HepG2 (cell line): ENCODE measurements at regions not wholly inside any gene's neighbourhood (a gene's known extent, or its start where the extent isn't known, plus 50 kb on each side); places are given as distances from the start of the nearest gene placed in this dataset.
A peak's percentile ranks its signal among the peaks of the same experiment; 100 is the strongest.

Experiments
- CEBPG ChIP-seq: IDR thresholded peaks from 2 replicates; pipeline ENCODE4 v1.6.1; 2016
- EEA1 ChIP-seq: sonication (generic); formaldehyde crosslinking; IDR thresholded peaks from 2 replicates; pipeline ENCODE4 v1.5.1; 2020; ENCODE audit warnings: mild to moderate bottlenecking, missing genetic modification reagents, borderline replicate concordance
- FOSL1 ChIP-seq: sonication (generic); formaldehyde crosslinking; IDR thresholded peaks from 2 replicates; pipeline ENCODE4 v1.9.0; 2021; ENCODE audit warnings: missing genetic modification reagents, borderline replicate concordance
- FOXK1 ChIP-seq: sonication (generic); formaldehyde crosslinking; IDR thresholded peaks from 2 replicates; pipeline ENCODE4 v1.4.0; 2020; ENCODE audit warnings: low read depth, missing genetic modification reagents, borderline replicate concordance
- HOXA9 ChIP-seq: sonication (generic); formaldehyde crosslinking; IDR thresholded peaks from 2 replicates; pipeline ENCODE4 v1.8.1; 2022; ENCODE audit warnings: missing genetic modification reagents, mild to moderate bottlenecking, moderate library complexity, borderline replicate concordance
- MED1 ChIP-seq: sonication (generic); formaldehyde crosslinking; IDR thresholded peaks from 2 replicates; pipeline ENCODE4 v1.4.0; 2020; ENCODE audit warnings: missing genetic modification reagents
- MIXL1 ChIP-seq: IDR thresholded peaks from 2 replicates; pipeline ENCODE4 v1.6.1; 2016
- MTA3 ChIP-seq: sonication (generic); formaldehyde crosslinking; IDR thresholded peaks from 2 replicates; pipeline ENCODE4 v1.4.0; 2020; ENCODE audit warnings: missing genetic modification reagents
- NKX3-1 ChIP-seq: sonication (generic); formaldehyde crosslinking; IDR thresholded peaks from 2 replicates; pipeline ENCODE4 v1.5.0; 2020; ENCODE audit warnings: missing genetic modification reagents
- RXRB ChIP-seq: IDR thresholded peaks from 2 replicates; pipeline ENCODE4 v1.6.1; 2016; ENCODE audit warnings: borderline replicate concordance, missing genetic modification reagents, missing compliant biosample characterization
- SMAD3 ChIP-seq: sonication (generic); formaldehyde crosslinking; IDR thresholded peaks from 2 replicates; pipeline ENCODE4 v1.4.0; 2020; ENCODE audit warnings: missing genetic modification reagents
- TMF1 ChIP-seq: sonication (generic); formaldehyde crosslinking; IDR thresholded peaks from 2 replicates; pipeline ENCODE4 v1.8.1; 2022; ENCODE audit warnings: low read depth, missing genetic modification reagents
- ZNF547 ChIP-seq: sonication (generic); formaldehyde crosslinking; IDR thresholded peaks from 2 replicates; pipeline ENCODE4 v1.5.1; 2020; ENCODE audit warnings: mild to moderate bottlenecking, missing genetic modification reagents
- ZNF644 ChIP-seq: IDR thresholded peaks from 2 replicates; pipeline ENCODE4 v1.6.1; 2016; ENCODE audit warnings: low read depth
- ZNF737 ChIP-seq: sonication (generic); formaldehyde crosslinking; IDR thresholded peaks from 2 replicates; pipeline ENCODE4 v1.5.0; 2020; ENCODE audit warnings: missing genetic modification reagents, mild to moderate bottlenecking, borderline replicate concordance
- ZNF781 ChIP-seq: sonication (generic); formaldehyde crosslinking; IDR thresholded peaks from 2 replicates; pipeline ENCODE4 v1.5.1; 2020; ENCODE audit warnings: borderline replicate concordance, mild to moderate bottlenecking, missing genetic modification reagents; ENCODE audit errors: not compliant biosample characterization
- TF ChIP-seq, protein P1 (sequence below): sonication (generic); formaldehyde crosslinking; IDR thresholded peaks from 2 replicates; pipeline ENCODE4 v1.5.1; 2020; ENCODE audit warnings: mild to moderate bottlenecking, missing genetic modification reagents, moderate library complexity
- TF ChIP-seq, protein P2 (sequence below): sonication (generic); formaldehyde crosslinking; IDR thresholded peaks from 2 replicates; pipeline ENCODE4 v1.4.0; 2020; ENCODE audit warnings: mild to moderate bottlenecking, missing genetic modification reagents, borderline replicate concordance
- TF ChIP-seq, protein P3 (sequence below): sonication (generic); formaldehyde crosslinking; conservative IDR thresholded peaks from 2 replicates; pipeline ENCODE4 v1.4.0; 2020; ENCODE audit warnings: missing genetic modification reagents
- TF ChIP-seq, protein P4 (sequence below): sonication (generic); formaldehyde crosslinking; IDR thresholded peaks from 2 replicates; pipeline ENCODE4 v1.4.0; 2020; ENCODE audit warnings: missing genetic modification reagents, borderline replicate concordance
- TF ChIP-seq, protein P5 (sequence below), 2 experiments: fragments of 450-650 bp in 1 of 2; sonication (generic) in 1 of 2; formaldehyde crosslinking; IDR thresholded peaks; 2 replicates each; pipeline versions ENCODE4 v1.5.0 to v1.8.0; 2020 to 2022; ENCODE audit warnings: mild to moderate bottlenecking in 1 of 2, missing genetic modification reagents in 1 of 2

DNA sequence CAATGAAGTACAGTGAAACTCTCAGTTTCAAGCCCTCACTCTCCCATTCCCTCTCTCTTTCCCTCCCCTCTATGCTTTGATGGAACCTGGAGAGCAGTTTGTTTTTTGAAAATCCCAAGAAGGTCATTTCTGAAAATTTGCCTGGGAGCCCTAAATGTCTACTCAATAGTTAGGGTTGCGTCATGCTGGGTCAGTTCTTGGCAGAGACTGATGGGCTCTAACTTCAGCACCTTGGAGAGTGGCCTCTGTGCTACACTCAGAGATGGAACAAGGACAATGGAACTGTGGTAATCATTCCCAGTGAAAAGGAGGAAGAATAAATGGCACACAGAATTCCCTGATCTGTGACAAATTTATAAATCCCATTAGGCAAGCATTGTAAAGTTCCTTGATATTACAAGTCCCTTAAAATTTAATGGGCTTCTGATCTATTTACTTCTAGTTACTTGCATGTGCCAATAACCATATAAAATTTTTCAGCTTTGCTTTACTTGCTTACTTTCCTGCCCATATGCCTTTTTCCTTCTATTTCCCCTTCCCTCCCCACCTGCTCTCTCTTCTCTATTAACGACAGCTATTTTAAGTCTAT lies 182.9 kb upstream of the KCND3 start (continued):
- TF ChIP-seq, protein P1, sequence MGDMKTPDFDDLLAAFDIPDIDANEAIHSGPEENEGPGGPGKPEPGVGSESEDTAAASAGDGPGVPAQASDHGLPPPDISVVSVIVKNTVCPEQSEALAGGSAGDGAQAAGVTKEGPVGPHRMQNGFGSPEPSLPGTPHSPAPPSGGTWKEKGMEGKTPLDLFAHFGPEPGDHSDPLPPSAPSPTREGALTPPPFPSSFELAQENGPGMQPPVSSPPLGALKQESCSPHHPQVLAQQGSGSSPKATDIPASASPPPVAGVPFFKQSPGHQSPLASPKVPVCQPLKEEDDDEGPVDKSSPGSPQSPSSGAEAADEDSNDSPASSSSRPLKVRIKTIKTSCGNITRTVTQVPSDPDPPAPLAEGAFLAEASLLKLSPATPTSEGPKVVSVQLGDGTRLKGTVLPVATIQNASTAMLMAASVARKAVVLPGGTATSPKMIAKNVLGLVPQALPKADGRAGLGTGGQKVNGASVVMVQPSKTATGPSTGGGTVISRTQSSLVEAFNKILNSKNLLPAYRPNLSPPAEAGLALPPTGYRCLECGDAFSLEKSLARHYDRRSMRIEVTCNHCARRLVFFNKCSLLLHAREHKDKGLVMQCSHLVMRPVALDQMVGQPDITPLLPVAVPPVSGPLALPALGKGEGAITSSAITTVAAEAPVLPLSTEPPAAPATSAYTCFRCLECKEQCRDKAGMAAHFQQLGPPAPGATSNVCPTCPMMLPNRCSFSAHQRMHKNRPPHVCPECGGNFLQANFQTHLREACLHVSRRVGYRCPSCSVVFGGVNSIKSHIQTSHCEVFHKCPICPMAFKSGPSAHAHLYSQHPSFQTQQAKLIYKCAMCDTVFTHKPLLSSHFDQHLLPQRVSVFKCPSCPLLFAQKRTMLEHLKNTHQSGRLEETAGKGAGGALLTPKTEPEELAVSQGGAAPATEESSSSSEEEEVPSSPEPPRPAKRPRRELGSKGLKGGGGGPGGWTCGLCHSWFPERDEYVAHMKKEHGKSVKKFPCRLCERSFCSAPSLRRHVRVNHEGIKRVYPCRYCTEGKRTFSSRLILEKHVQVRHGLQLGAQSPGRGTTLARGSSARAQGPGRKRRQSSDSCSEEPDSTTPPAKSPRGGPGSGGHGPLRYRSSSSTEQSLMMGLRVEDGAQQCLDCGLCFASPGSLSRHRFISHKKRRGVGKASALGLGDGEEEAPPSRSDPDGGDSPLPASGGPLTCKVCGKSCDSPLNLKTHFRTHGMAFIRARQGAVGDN (CRISPR knock-in tag), result no peak
- no peak for TF ChIP-seq HOXA9 (CRISPR knock-in tag)
- no peak for TF ChIP-seq EEA1
- peak; percentile 34; the same call in 1 of the 2 replicates for TF ChIP-seq FOXK1
- TF ChIP-seq, protein P2, sequence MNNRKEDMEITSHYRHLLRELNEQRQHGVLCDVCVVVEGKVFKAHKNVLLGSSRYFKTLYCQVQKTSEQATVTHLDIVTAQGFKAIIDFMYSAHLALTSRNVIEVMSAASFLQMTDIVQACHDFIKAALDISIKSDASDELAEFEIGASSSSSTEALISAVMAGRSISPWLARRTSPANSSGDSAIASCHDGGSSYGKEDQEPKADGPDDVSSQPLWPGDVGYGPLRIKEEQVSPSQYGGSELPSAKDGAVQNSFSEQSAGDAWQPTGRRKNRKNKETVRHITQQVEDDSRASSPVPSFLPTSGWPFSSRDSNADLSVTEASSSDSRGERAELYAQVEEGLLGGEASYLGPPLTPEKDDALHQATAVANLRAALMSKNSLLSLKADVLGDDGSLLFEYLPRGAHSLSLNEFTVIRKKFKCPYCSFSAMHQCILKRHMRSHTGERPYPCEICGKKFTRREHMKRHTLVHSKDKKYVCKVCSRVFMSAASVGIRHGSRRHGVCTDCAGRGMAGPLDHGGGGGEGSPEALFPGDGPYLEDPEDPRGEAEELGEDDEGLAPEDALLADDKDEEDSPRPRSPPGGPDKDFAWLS (CRISPR knock-in tag), result no peak
- 0 out of 2 replicates have a peak, but pooled peaks have one; percentile 34 for TF ChIP-seq TMF1 (CRISPR knock-in tag)
- TF ChIP-seq ZNF781, result no peak
- TF ChIP-seq NKX3-1 (CRISPR knock-in tag), result 0 out of 2 replicates have a peak, but pooled peaks have one; percentile 44
- no peak for TF ChIP-seq ZNF547 (CRISPR knock-in tag)
- TF ChIP-seq RXRB, result 0 out of 2 replicates have a peak, but pooled peaks have one; percentile 15
- TF ChIP-seq, protein P3, sequence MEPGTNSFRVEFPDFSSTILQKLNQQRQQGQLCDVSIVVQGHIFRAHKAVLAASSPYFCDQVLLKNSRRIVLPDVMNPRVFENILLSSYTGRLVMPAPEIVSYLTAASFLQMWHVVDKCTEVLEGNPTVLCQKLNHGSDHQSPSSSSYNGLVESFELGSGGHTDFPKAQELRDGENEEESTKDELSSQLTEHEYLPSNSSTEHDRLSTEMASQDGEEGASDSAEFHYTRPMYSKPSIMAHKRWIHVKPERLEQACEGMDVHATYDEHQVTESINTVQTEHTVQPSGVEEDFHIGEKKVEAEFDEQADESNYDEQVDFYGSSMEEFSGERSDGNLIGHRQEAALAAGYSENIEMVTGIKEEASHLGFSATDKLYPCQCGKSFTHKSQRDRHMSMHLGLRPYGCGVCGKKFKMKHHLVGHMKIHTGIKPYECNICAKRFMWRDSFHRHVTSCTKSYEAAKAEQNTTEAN (CRISPR knock-in tag), result 0 out of 2 replicates have a peak, but pooled peaks have one; percentile 37
- peak; percentile 49; the same call in 1 of the 2 replicates for TF ChIP-seq ZNF644 (CRISPR knock-in tag)
- TF ChIP-seq, protein P4, sequence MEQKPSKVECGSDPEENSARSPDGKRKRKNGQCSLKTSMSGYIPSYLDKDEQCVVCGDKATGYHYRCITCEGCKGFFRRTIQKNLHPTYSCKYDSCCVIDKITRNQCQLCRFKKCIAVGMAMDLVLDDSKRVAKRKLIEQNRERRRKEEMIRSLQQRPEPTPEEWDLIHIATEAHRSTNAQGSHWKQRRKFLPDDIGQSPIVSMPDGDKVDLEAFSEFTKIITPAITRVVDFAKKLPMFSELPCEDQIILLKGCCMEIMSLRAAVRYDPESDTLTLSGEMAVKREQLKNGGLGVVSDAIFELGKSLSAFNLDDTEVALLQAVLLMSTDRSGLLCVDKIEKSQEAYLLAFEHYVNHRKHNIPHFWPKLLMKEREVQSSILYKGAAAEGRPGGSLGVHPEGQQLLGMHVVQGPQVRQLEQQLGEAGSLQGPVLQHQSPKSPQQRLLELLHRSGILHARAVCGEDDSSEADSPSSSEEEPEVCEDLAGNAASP (CRISPR knock-in tag), result peak; percentile 21; the same call in 1 of the 2 replicates
- TF ChIP-seq MTA3 (CRISPR knock-in tag), result no peak
- no peak for TF ChIP-seq ZNF737
- TF ChIP-seq SMAD3 (CRISPR knock-in tag), result 0 out of 2 replicates have a peak, but pooled peaks have one; percentile 38
- TF ChIP-seq, protein P5, sequence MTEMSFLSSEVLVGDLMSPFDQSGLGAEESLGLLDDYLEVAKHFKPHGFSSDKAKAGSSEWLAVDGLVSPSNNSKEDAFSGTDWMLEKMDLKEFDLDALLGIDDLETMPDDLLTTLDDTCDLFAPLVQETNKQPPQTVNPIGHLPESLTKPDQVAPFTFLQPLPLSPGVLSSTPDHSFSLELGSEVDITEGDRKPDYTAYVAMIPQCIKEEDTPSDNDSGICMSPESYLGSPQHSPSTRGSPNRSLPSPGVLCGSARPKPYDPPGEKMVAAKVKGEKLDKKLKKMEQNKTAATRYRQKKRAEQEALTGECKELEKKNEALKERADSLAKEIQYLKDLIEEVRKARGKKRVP (CRISPR knock-in tag; IDR thresholded peaks at IDR 0.05), result peak in 1 of 2 experiments; percentile 73; a peak in 2 of 4 replicates
- peak; percentile 75 for TF ChIP-seq CEBPG (CRISPR knock-in tag)
- TF ChIP-seq FOSL1, result no peak
- TF ChIP-seq MIXL1 (CRISPR knock-in tag), result 0 out of 2 replicates have a peak, but pooled peaks have one; percentile 24
- 0 out of 2 replicates have a peak, but pooled peaks have one; percentile 17 for TF ChIP-seq MED1 (CRISPR knock-in tag)
